Erythroblast (primary cell): ENCODE measurements at regions not wholly inside any gene's neighbourhood (a gene's known extent, or its start where the extent isn't known, plus 50 kb on each side); places are given as distances from the start of the nearest gene placed in this dataset.

Experiments
- GATA1 ChIP-seq: IDR thresholded peaks from 2 replicates; pipeline ENCODE4 v1.6.1; 2011; ENCODE audit warnings: low read depth, mild to moderate bottlenecking, control low read depth, low read length, moderate library complexity
- POLR2A ChIP-seq: IDR thresholded peaks from 2 replicates; pipeline ENCODE4 v1.6.1; 2011; ENCODE audit warnings: mild to moderate bottlenecking, low read length

DNA sequence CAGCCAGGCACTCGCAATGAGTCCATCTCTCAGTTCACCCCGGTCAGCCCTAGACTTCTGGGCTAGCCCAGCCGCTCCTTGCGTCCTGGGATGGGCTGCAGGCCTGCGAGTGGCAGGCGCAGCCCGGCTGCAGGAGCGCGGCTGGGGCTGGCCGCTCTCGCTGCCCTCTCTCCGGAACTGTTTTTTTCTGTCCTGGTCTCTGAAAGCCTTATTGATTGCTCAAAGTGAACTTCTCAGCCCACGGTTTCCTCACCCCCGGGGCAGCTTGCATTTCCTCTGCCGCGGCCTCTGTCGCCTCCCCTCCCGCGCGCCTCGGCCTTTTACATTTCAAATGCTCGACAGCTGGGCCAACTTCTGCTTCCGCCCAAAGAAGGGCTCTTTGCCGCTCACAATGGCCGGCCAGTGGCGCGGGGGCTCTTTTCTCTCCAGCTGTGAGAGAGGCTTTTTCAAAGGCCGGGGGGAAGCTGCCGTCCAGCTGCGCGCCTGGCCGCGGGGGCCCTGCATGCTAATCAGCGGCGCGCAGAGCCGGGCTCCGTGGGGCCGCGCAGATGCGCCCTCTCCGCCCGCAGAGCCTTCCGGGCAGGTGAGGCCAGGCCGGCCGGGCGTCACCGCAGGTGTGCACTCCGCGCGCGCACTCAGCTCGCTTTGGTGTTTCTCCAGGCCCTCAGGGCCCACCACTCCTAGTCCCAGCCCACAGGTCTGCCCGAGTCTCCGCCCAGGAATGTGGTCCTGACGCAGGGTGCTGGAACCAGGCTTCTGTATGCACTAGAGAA lies 513.8 kb downstream of the RNF144A start:
- TF ChIP-seq POLR2A: no peak
- no peak for TF ChIP-seq GATA1
